ENCODE measurements at regions not wholly inside any gene's neighbourhood (a gene's known extent, or its start where the extent isn't known, plus 50 kb on each side); places are given as distances from the start of the nearest gene placed in this dataset.
A peak's percentile ranks its signal among the peaks of the same experiment; 100 is the strongest.

- no peak for ATAC-seq
- no peak for TF ChIP-seq TOX (CRISPR knock-in tag; IDR thresholded peaks at IDR 0.05; ENCODE audit: borderline replicate concordance)
- TF ChIP-seq CSDC2 (CRISPR knock-in tag; IDR thresholded peaks at IDR 0.05): no peak
- TF ChIP-seq SNAI2 (CRISPR knock-in tag; IDR thresholded peaks at IDR 0.05): no peak
- no peak for TF ChIP-seq ARNTL (CRISPR knock-in tag; IDR thresholded peaks at IDR 0.05; ENCODE audit: borderline replicate concordance, low read depth)
- no peak for TF ChIP-seq ZNF565 (CRISPR knock-in tag; conservative IDR thresholded peaks at IDR 0.05; ENCODE audit: low read depth)
- no peak for TF ChIP-seq POU6F1 (CRISPR knock-in tag; IDR thresholded peaks at IDR 0.05; ENCODE audit: borderline replicate concordance, low read depth)
- TF ChIP-seq PPARA (CRISPR knock-in tag; IDR thresholded peaks at IDR 0.05; ENCODE audit: borderline replicate concordance): no peak
- no peak for TF ChIP-seq TSHZ2 (CRISPR knock-in tag; IDR thresholded peaks at IDR 0.05)
- TF ChIP-seq ISL1 (CRISPR knock-in tag; IDR thresholded peaks at IDR 0.05): no peak
- no peak for TF ChIP-seq RARB (CRISPR knock-in tag; IDR thresholded peaks at IDR 0.05)
- TF ChIP-seq OSR1 (CRISPR knock-in tag; IDR thresholded peaks at IDR 0.05): no peak
- no peak for TF ChIP-seq ZFP3 (CRISPR knock-in tag; IDR thresholded peaks at IDR 0.05)
- TF ChIP-seq BACH2 (CRISPR knock-in tag; IDR thresholded peaks at IDR 0.05; ENCODE audit: borderline replicate concordance): no peak
- no peak for TF ChIP-seq CREB5 (CRISPR knock-in tag; IDR thresholded peaks at IDR 0.05; ENCODE audit: low read depth)
Measured at GRCh38 chr9:134516464-134516863, 125.1 kb upstream of the COL5A1 start.

- ATAC-seq: no peak
- no peak for TF ChIP-seq POU6F1 (CRISPR knock-in tag; IDR thresholded peaks at IDR 0.05; ENCODE audit: borderline replicate concordance, low read depth)
- TF ChIP-seq GLIS3 (CRISPR knock-in tag; IDR thresholded peaks at IDR 0.05): no peak
- TF ChIP-seq ZNF8 (CRISPR knock-in tag; IDR thresholded peaks at IDR 0.05): no peak
- TF ChIP-seq ISL1 (CRISPR knock-in tag; IDR thresholded peaks at IDR 0.05): no peak
- TF ChIP-seq OSR1 (CRISPR knock-in tag; IDR thresholded peaks at IDR 0.05): no peak
- no peak for TF ChIP-seq BACH2 (CRISPR knock-in tag; IDR thresholded peaks at IDR 0.05; ENCODE audit: borderline replicate concordance)
- no peak for TF ChIP-seq PPARA (CRISPR knock-in tag; IDR thresholded peaks at IDR 0.05; ENCODE audit: borderline replicate concordance)
- TF ChIP-seq ZFP30 (CRISPR knock-in tag; IDR thresholded peaks at IDR 0.05): no peak
- TF ChIP-seq CSDC2 (CRISPR knock-in tag; IDR thresholded peaks at IDR 0.05): no peak
Measured at GRCh38 chr9:134517069-134517680, 124.4 kb upstream of the COL5A1 start.

GRCh38 chr9:134518004-134518606 lies 123.5 kb upstream of the COL5A1 start:
- peak; percentile 78 for ATAC-seq
- TF ChIP-seq TSHZ2 (CRISPR knock-in tag; IDR thresholded peaks at IDR 0.05) (peak; percentile 49), TCF4 (CRISPR knock-in tag; IDR thresholded peaks at IDR 0.05; ENCODE audit: borderline replicate concordance) (peak; percentile 85), ZNF70 (CRISPR knock-in tag; IDR thresholded peaks at IDR 0.05) (peak; percentile 10; the same call in 1 of the 2 replicates), RARB (CRISPR knock-in tag; IDR thresholded peaks at IDR 0.05) (no peak), CREB5 (CRISPR knock-in tag; IDR thresholded peaks at IDR 0.05; ENCODE audit: low read depth) (peak; percentile 59; the same call in 1 of the 2 replicates)

Data from SK-N-SH treated with all-trans-retinoic acid at 6 μM for 48 hours (cell line).